Prostate gland (tissue), 2 donors: ENCODE measurements at regions not wholly inside any gene's neighbourhood (a gene's known extent, or its start where the extent isn't known, plus 50 kb on each side); places are given as distances from the start of the nearest gene placed in this dataset.

Source experiments
- DNase-seq: peaks from one replicate; pipeline ENCODE4 v3.0.0-alpha.2; 2019; ENCODE audit warnings: low spot score
- H3K27ac ChIP-seq, 2 donors: fragments of 200-600 bp; sonication (generic); 2 replicates each; pipeline ENCODE4 v1.5.1; 2017 to 2019
- H3K27me3 ChIP-seq: fragments of 200-600 bp; sonication (generic); replicated peaks from 2 replicates; pipeline ENCODE4 v1.5.1; 2019; ENCODE audit not compliant: insufficient read depth
- H3K36me3 ChIP-seq, 2 donors: fragments of 200-600 bp; sonication (generic); 1 replicate in 1 of 2; 2 replicates in 1 of 2; pipeline versions ENCODE4 v1.5.1 to v1.8.1; 2017 to 2019
- H3K4me1 ChIP-seq: fragments of 200-600 bp; sonication (generic); replicated peaks from 2 replicates; pipeline ENCODE4 v1.5.1; 2019
- H3K4me3 ChIP-seq, 2 donors: fragments of 200-600 bp; sonication (generic); 2 replicates each; pipeline ENCODE4 v1.5.1; 2017 to 2019
- H3K9me3 ChIP-seq: fragments of 200-600 bp; sonication (generic); 2 replicates; pipeline ENCODE4 v1.5.1; 2017
- POLR2A ChIP-seq: fragments of 450-650 bp; IDR thresholded peaks from one replicate; pipeline ENCODE4 v1.6.1; 2016; ENCODE audit warnings: antibody characterized with exemption, mild to moderate bottlenecking
- POLR2AphosphoS5 ChIP-seq: sonication (generic); formaldehyde crosslinking; IDR thresholded peaks from one replicate; pipeline ENCODE4 v1.6.1; 2017; ENCODE audit warnings: antibody characterized with exemption
- WGBS: methylation state at CpG from one replicate; pipeline ENCODE4 v1.1.5; 2018; 5-methylcytosine and 5-hydroxymethylcytosine counted together
- intact Hi-C: fragments of 100-400 bp; cut with DNase I; formaldehyde crosslinking; loops from one replicate; pipeline ENCODE4 v1.14.2; 2022
- TF ChIP-seq, protein P1 (sequence below), 4 experiments: fragments of 200-600 bp in 2 of 4; fragments of 450-650 bp in 2 of 4; sonication (generic) in 2 of 4; IDR thresholded peaks; 1 replicate in 3 of 4; 2 replicates in 1 of 4; pipeline ENCODE4 v1.5.1; 2016 to 2019; ENCODE audit warnings: antibody characterized with exemption in 4 of 4, mild to moderate bottlenecking in 2 of 4, moderate library complexity in 2 of 4

DNA sequence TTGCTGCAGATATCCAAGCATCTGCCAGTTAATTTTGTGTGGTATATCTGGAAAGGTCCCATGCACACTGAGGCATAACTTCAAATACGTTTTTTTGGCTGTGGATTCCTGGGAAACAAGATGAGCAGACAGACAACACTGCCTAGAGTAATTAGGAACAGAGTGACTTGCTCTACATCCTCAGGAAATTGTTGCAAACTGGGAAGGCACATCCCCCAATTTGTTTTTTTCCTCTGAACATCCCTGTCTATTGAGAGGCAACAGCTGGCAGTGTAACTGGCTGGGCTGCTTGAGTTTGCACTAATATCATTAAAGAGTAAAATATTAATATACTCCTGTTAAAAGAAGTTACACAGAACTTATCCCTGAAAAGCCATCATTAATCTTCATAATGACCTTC lies 207.7 kb upstream of the SLIT2 start:
- no peak for DNase-seq
- H3K9me3 ChIP-seq = no peaks in the 10 kb centered on the region
- no peaks in the 10 kb centered on the region for H3K27me3 ChIP-seq
- H3K27ac ChIP-seq = no peak overlapping the region
- H3K36me3 ChIP-seq = no peaks in the 10 kb centered on the region
- intact Hi-C loops = no loop called here
- peaks cover 2% of the 10 kb centered on the region for H3K4me1 ChIP-seq
- 0% methylated on average over 1 of the region's 1 CpG for WGBS
- TF ChIP-seq POLR2A (no peak), POLR2AphosphoS5 (no peak)
- TF ChIP-seq, protein P1, sequence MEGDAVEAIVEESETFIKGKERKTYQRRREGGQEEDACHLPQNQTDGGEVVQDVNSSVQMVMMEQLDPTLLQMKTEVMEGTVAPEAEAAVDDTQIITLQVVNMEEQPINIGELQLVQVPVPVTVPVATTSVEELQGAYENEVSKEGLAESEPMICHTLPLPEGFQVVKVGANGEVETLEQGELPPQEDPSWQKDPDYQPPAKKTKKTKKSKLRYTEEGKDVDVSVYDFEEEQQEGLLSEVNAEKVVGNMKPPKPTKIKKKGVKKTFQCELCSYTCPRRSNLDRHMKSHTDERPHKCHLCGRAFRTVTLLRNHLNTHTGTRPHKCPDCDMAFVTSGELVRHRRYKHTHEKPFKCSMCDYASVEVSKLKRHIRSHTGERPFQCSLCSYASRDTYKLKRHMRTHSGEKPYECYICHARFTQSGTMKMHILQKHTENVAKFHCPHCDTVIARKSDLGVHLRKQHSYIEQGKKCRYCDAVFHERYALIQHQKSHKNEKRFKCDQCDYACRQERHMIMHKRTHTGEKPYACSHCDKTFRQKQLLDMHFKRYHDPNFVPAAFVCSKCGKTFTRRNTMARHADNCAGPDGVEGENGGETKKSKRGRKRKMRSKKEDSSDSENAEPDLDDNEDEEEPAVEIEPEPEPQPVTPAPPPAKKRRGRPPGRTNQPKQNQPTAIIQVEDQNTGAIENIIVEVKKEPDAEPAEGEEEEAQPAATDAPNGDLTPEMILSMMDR (IDR thresholded peaks at IDR 0.05) = no peak
- H3K4me3 ChIP-seq = no peak overlapping the region

DNA sequence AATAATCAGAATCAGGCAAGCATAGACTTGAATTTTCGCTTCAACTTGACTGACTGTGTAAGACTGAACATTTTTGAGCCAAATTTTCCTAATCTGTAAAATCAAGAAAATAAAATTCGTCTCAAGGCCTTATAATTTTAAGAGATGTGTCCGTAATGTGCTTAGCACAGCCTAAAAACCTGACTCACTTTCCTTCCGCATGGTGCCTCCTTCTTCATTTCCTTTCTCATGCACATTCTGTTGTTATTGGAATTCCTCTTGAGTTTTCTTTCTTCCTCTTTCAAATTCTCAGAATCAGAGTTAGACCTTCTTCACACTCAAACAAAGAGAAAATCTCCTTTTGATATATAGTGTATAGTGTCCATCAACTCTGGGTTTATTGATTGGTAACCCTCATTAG lies 208.9 kb upstream of the SLIT2 start:
- intact Hi-C loops = no loop called here
- H3K4me1 ChIP-seq = peaks cover 2% of the 10 kb centered on the region
- H3K9me3 ChIP-seq = no peaks in the 10 kb centered on the region

DNA sequence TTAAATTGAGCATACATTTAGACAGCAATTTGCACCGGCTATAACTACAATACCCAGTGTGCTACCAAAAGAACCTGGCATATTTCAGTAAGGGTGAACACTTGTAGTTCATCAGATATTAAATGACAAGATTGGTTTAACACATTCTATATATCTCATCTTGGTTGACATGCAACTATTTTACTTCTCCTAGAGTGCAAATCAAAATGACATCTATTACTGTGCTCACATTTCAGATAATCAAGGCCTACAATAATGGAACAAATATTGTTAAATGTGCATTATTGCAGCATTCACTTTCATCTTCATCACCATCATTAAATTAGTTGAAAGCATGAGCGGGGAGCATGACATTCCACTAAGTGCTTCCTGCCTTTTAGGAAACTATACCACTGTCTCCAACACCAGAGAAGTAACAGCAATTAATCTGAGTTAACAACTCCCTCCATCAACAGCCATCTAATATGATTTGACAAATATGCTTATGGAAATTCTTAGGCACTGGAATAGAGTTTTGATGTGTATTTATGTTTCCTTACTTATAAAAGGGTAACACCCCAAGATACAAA lies 209.8 kb upstream of the SLIT2 start:
- no peak overlapping the region for H3K27ac ChIP-seq
- WGBS = 85% methylated on average over 2 of the region's 2 CpGs
- no peak for DNase-seq
- no peaks in the 10 kb centered on the region for H3K36me3 ChIP-seq
- TF ChIP-seq, protein P1 (IDR thresholded peaks at IDR 0.05) = no peak
- no peak for TF ChIP-seq POLR2AphosphoS5
- TF ChIP-seq POLR2A = no peak
- no peak overlapping the region for H3K4me3 ChIP-seq
- intact Hi-C loops = no loop called here
- no peaks in the 10 kb centered on the region for H3K27me3 ChIP-seq
- H3K9me3 ChIP-seq = no peaks in the 10 kb centered on the region
- peaks cover 2% of the 10 kb centered on the region for H3K4me1 ChIP-seq

More for the DNA sequence above, 208.9 kb upstream of the SLIT2 start:
- H3K36me3 ChIP-seq = no peaks in the 10 kb centered on the region
- H3K27me3 ChIP-seq = no peaks in the 10 kb centered on the region
- H3K27ac ChIP-seq = no peak overlapping the region
- TF ChIP-seq POLR2A (no peak), POLR2AphosphoS5 (no peak)
- TF ChIP-seq, protein P1 (IDR thresholded peaks at IDR 0.05) = no peak
- no peak overlapping the region for H3K4me3 ChIP-seq
- no peak for DNase-seq
- WGBS = 78% methylated on average over 4 of the region's 4 CpGs

DNA sequence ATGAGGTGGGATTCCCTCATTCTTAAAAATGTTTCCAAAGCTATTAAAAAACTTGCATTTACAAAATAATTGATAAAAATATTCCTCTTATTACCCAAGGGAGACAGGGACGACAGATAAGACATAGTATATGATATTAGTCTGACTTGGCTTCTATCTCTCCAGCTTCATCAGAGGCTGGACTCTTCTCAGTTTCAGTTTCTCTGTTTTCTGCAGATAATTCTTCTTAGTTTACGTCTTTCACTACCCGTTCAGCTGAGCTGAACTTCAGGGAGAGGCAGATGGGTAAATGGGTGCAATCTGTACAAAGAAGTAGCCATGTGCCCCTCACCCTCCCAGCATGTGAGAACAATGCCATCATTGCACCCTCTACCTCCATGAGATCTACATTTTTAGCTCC lies 214.0 kb upstream of the SLIT2 start:
- TF ChIP-seq POLR2A = no peak
- TF ChIP-seq, protein P1 (IDR thresholded peaks at IDR 0.05) = no peak
- TF ChIP-seq POLR2AphosphoS5 = no peak

DNA sequence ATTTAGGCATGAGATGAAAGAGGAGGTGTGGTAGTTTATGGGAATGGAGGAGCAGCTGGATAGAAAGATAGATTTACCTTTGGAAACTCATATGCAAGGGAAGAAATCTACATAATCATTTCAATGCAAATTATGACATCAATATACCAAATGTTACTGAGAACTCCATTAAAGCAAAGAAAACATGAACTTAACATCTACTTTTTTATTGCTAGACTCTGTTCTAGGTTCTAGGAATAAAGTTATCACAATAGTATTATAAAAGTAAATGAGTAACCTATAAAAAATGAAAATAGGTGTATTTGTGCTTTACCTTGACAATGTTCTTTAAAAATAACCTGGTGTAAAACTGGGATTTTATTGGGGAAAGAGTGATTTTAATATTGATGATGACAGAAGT lies 221.6 kb upstream of the SLIT2 start:
- Histone ChIP-seq H3K4me3 (no peak overlapping the region), H3K9me3 (no peaks in the 10 kb centered on the region), H3K36me3 (no peaks in the 10 kb centered on the region), H3K27ac (no peak overlapping the region), H3K4me1 (no peaks in the 10 kb centered on the region), H3K27me3 (no peaks in the 10 kb centered on the region)
- no peak for DNase-seq
- intact Hi-C loops = no loop called here
- TF ChIP-seq POLR2AphosphoS5 = no peak
- TF ChIP-seq, protein P1 (IDR thresholded peaks at IDR 0.05) = no peak
- TF ChIP-seq POLR2A = no peak

More for the DNA sequence above, 214.0 kb upstream of the SLIT2 start:
- H3K4me1 ChIP-seq = no peaks in the 10 kb centered on the region
- WGBS = 73% methylated on average over 3 of the region's 3 CpGs
- no peak overlapping the region for H3K27ac ChIP-seq
- intact Hi-C loops = no loop called here
- no peaks in the 10 kb centered on the region for H3K36me3 ChIP-seq
- no peak overlapping the region for H3K4me3 ChIP-seq
- H3K9me3 ChIP-seq = no peaks in the 10 kb centered on the region
- DNase-seq = no peak
- no peaks in the 10 kb centered on the region for H3K27me3 ChIP-seq
